Esophagus squamous epithelium (tissue), 4 donors: ENCODE measurements at regions not wholly inside any gene's neighbourhood (a gene's known extent, or its start where the extent isn't known, plus 50 kb on each side); places are given as distances from the start of the nearest gene placed in this dataset.

Source experiments
- CTCF ChIP-seq, 6 experiments: fragments of 450-650 bp in 4 of 6; fragments of 200-600 bp in 2 of 6; sonication (generic) in 2 of 6; IDR thresholded peaks; one replicate each; pipeline ENCODE4 v1.5.1; 2016 to 2019; ENCODE audit warnings: antibody characterized with exemption in 6 of 6, mild to moderate bottlenecking in 4 of 6, moderate library complexity in 4 of 6
- POLR2A ChIP-seq, 4 donors: fragments of 450-650 bp; IDR thresholded peaks; one replicate each; pipeline ENCODE4 v1.6.1; 2017; ENCODE audit warnings: antibody characterized with exemption in 4 of 4, mild to moderate bottlenecking in 4 of 4, moderate library complexity in 3 of 4

- TF ChIP-seq CTCF (IDR thresholded peaks at IDR 0.05) (no peak), POLR2A (IDR thresholded peaks at IDR 0.05) (no peak)
These were observed 98.6 kb upstream of the PDE4B start for GRCh38 chr1:65694126-65694525.
